Fibroblast of lung (primary cell): ENCODE measurements at regions not wholly inside any gene's neighbourhood (a gene's known extent, or its start where the extent isn't known, plus 50 kb on each side); places are given as distances from the start of the nearest gene placed in this dataset.

Source experiments
- EZH2 ChIP-seq: IDR thresholded peaks from 2 replicates; pipeline ENCODE4 v1.5.1; 2012; ENCODE audit warnings: low read length, control low read depth, mild to moderate bottlenecking; ENCODE audit errors: missing control alignments
- TF ChIP-seq, protein P1 (sequence below), 2 donors: IDR thresholded peaks in 1 of 2; conservative IDR thresholded peaks in 1 of 2; 1 replicate in 1 of 2; 2 replicates in 1 of 2; pipeline ENCODE4 v1.5.1; 2011 to 2012; ENCODE audit warnings: low read length in 2 of 2, control low read depth in 1 of 2, inconsistent platforms in 1 of 2, low read depth in 1 of 2, mild to moderate bottlenecking in 1 of 2

DNA sequence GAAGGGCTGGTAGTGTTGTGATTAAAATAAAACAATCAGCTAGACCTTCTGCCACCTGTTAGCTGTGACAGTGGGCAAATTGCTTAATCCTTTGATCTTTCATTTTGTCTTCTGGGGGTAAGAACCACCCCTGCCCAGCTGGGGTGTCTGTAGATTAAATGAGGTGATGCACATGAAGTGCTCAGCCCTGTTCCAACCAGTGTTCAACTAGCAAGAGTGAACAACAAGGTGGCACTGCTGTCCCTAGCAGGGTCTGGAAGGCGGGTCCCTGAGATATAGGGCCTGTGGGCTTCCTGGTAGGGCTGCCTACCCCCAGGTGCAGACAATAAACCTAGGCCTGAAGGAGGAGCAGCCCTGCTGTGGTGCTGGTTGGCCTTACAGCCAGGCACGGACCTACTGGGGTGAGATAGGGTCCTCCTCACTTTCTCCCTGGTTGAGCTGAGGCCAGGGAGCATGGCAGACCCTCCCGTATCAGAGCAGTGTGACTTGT, 60.6 kb downstream of the ARL6IP4 start:
- no peak for TF ChIP-seq EZH2
- TF ChIP-seq, protein P1, sequence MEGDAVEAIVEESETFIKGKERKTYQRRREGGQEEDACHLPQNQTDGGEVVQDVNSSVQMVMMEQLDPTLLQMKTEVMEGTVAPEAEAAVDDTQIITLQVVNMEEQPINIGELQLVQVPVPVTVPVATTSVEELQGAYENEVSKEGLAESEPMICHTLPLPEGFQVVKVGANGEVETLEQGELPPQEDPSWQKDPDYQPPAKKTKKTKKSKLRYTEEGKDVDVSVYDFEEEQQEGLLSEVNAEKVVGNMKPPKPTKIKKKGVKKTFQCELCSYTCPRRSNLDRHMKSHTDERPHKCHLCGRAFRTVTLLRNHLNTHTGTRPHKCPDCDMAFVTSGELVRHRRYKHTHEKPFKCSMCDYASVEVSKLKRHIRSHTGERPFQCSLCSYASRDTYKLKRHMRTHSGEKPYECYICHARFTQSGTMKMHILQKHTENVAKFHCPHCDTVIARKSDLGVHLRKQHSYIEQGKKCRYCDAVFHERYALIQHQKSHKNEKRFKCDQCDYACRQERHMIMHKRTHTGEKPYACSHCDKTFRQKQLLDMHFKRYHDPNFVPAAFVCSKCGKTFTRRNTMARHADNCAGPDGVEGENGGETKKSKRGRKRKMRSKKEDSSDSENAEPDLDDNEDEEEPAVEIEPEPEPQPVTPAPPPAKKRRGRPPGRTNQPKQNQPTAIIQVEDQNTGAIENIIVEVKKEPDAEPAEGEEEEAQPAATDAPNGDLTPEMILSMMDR (conservative IDR thresholded peaks at IDR 0.05 in 1 of 2, IDR thresholded peaks at IDR 0.05 in 1 of 2; ENCODE audit: low read depth in 1 of 2, low read length in 2 of 2) = no peak
